HPDE6-E6E7 (cell line): ENCODE measurements at regions not wholly inside any gene's neighbourhood (a gene's known extent, or its start where the extent isn't known, plus 50 kb on each side); places are given as distances from the start of the nearest gene placed in this dataset.
"Not testable (repeated sequence)": the region's sequence is repeated elsewhere in the genome, so short reads cannot be mapped to it uniquely, and the experiment has no call there.

Source experiments
- DNase-seq: peaks from one replicate; pipeline ENCODE4 v3.0.0; 2011; ENCODE audit warnings: missing footprints; ENCODE audit errors: extremely low spot score

- DNase-seq = not testable (repeated sequence)
Observed at GRCh38 chr6:4203642-4204417, 68.5 kb upstream of the ECI2 start.

DNA sequence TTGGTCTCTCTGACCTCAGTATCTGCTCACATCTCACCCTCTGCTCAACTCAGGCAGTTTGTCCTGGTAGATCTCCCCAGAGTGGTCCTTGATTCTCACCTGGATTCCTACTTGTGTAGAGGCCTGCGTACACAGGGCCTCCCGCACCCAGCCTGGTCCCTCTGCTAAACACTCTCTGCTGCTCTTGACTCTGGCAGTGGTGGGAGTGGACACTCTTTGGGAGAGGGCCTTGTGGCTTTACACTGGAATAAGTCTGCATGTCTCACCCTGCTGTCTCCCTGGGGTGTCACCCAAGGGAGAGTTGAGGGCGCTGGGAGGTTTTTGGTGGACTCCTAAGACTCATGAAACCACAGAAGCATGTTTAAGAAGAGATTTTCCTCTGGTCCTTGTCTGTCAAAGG lies 57.3 kb upstream of the ECI2 start:
- no peak for DNase-seq

- no peak for DNase-seq
Observed at GRCh38 chr6:4192173-4192572, 56.8 kb upstream of the ECI2 start.

- no peak for DNase-seq
Observed at GRCh38 chr6:4191271-4191721, 55.9 kb upstream of the ECI2 start.

DNA sequence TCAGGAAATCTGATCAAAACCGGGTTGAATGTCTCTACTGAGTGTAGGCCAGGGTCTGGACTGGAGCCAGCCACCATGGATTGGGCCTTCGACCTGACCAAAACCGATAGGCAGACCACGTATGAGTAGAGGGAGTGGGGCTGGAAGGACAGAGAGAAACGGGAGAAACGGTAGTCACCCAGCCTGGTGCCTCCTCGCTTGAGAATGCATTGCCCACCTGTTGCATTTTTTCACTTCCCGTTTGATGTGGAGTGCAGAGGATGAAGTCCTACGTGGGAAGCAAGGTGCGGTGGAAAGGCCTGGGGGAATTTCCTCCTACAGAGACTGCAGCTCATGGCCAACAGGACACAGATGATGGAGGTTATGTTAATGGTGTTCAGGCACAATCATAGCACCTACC lies 53.9 kb upstream of the ECI2 start:
- DNase-seq = no peak

GRCh38 chr6:4188801-4189200 lies 53.4 kb upstream of the ECI2 start:
- DNase-seq = no peak

DNA sequence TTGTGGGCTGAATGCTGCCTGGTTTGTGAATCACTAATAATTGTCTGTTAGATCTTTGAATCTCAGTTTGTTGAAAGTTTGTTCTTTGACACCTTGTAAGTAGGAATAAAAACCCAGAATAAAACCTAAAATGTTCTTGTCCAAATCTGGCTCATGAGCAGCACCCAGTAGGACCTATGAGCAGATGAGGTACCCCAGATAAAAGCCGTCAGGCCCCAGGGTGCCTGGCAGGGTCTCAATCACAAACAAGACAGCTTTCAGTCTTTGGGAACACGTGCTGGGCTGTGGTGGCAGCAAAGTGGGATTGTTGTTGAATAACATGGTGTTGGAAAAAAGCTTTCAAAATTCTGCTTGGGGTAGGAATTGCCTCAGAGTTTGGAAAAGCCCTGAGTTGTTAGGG lies 52.1 kb upstream of the ECI2 start:
- DNase-seq = no peak

DNA sequence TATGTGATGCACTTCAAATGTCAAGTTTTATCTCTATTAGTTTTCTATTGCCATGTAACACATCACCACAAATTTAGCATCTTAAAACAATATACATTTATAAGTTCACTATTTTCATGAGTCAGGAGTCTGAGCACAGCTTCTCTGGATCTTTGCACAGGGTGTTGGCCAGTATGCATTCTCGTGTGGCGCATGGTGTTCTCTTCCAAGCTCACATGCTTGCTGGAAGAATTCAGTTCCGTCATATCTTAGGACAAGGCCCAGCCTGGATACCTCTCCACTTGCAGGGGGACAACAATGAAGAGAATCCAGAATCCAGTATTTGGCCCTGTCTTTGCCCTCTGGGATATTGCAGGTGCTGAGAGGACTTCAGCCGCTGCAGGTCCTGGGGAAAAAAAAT lies 51.0 kb upstream of the ECI2 start:
- no peak for DNase-seq

- no peak for DNase-seq
Observed at GRCh38 chr6:4185846-4186245, 50.5 kb upstream of the ECI2 start.

DNA sequence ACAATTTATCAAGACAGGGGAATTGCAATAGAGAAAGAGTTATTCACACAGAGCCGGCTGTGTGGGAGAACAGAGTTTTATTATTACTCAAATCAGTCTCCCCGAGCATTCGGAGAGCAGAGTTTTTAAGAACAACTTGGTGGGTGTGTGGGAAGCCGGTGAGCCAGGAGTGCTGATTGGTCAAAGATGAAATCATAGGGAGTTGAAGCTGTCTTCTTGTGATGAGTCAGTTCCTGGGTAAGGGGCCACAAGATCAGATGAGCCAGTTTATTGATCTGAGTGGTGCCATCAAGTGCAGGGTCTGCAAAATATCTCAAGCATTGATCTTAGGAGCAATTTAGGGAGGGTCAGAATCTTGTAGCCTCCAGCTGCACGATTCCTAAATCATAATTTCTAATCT lies 50.0 kb upstream of the ECI2 start:
- DNase-seq = no peak
